ENCODE measurements at regions not wholly inside any gene's neighbourhood (a gene's known extent, or its start where the extent isn't known, plus 50 kb on each side); places are given as distances from the start of the nearest gene placed in this dataset.

GRCh38 chr7:145082366-145083161 lies 246.7 kb upstream of the TPK1 start:
- 83 to 86% methylated on average over 5 to 6 of the region's 6 CpGs for WGBS, 2 donors

GRCh38 chr7:145065473-145065872 lies 229.6 kb upstream of the TPK1 start:
- Histone ChIP-seq H3K27ac (no peak overlapping the region), H3K27me3 (no peaks in the 10 kb centered on the region), H3K4me1 (no peaks in the 10 kb centered on the region), H3K9me3 (no peaks in the 10 kb centered on the region), H3K4me3 (replicated peaks in 1 of 3) (no peak overlapping the region), H3K36me3 (no peaks in the 10 kb centered on the region)
- intact Hi-C loops (cut with DNase I): no loop called here
- no peak for DNase-seq
- TF ChIP-seq CTCF (IDR thresholded peaks at IDR 0.05): no peak
- TF ChIP-seq POLR2A (IDR thresholded peaks at IDR 0.05): no peak
- WGBS, 2 donors: 68 to 72% methylated on average over 2 of the region's 2 CpGs

More at GRCh38 chr7:145082366-145083161, 246.7 kb upstream of the TPK1 start:
- no peak overlapping the region for H3K4me3 ChIP-seq (replicated peaks in 1 of 3)
- no peaks in the 10 kb centered on the region for H3K4me1 ChIP-seq
- no peaks in the 10 kb centered on the region for H3K9me3 ChIP-seq
- H3K27ac ChIP-seq: no peak overlapping the region
- no peaks in the 10 kb centered on the region for H3K27me3 ChIP-seq
- DNase-seq: no peak
- intact Hi-C loops (cut with DNase I): no loop called here
- H3K36me3 ChIP-seq: no peaks in the 10 kb centered on the region
- TF ChIP-seq CTCF (IDR thresholded peaks at IDR 0.05): no peak

- no peak for DNase-seq
- Histone ChIP-seq H3K4me3 (replicated peaks in 1 of 3) (no peak overlapping the region), H3K36me3 (no peaks in the 10 kb centered on the region), H3K4me1 (no peaks in the 10 kb centered on the region), H3K27ac (no peak overlapping the region), H3K9me3 (no peaks in the 10 kb centered on the region), H3K27me3 (no peaks in the 10 kb centered on the region)
- 74 to 82% methylated on average over 4 of the region's 4 CpGs for WGBS, 2 donors
- TF ChIP-seq POLR2A (IDR thresholded peaks at IDR 0.05) (no peak), CTCF (IDR thresholded peaks at IDR 0.05) (no peak)
- intact Hi-C loops (cut with DNase I): no loop called here
Measured at GRCh38 chr7:145064114-145064513, 228.3 kb upstream of the TPK1 start.

- Histone ChIP-seq H3K4me1 (no peaks in the 10 kb centered on the region), H3K9me3 (no peaks in the 10 kb centered on the region), H3K27me3 (no peaks in the 10 kb centered on the region), H3K27ac (no peak overlapping the region), H3K4me3 (replicated peaks in 1 of 3) (no peak overlapping the region), H3K36me3 (no peaks in the 10 kb centered on the region)
- DNase-seq: no peak
- TF ChIP-seq POLR2A (IDR thresholded peaks at IDR 0.05): no peak
- TF ChIP-seq CTCF (IDR thresholded peaks at IDR 0.05): no peak
- intact Hi-C loops (cut with DNase I): no loop called here
- WGBS, 2 donors: 87 to 93% methylated on average over 5 of the region's 5 CpGs
Measured at GRCh38 chr7:145053781-145054180, 217.9 kb upstream of the TPK1 start.

GRCh38 chr7:145050415-145050814 lies 214.6 kb upstream of the TPK1 start:
- DNase-seq: no peak
- no peaks in the 10 kb centered on the region for H3K27me3 ChIP-seq
- TF ChIP-seq CTCF (IDR thresholded peaks at IDR 0.05) (no peak), POLR2A (IDR thresholded peaks at IDR 0.05) (no peak)
- no peaks in the 10 kb centered on the region for H3K9me3 ChIP-seq
- no peak overlapping the region for H3K4me3 ChIP-seq (replicated peaks in 1 of 3)
- no peak overlapping the region for H3K27ac ChIP-seq
- H3K36me3 ChIP-seq: no peaks in the 10 kb centered on the region
- intact Hi-C loops (cut with DNase I): no loop called here
- 93 to 95% methylated on average over 1 of the region's 1 CpG for WGBS, 2 donors
- no peaks in the 10 kb centered on the region for H3K4me1 ChIP-seq

Data from thyroid gland (tissue), 4 donors.